ENCODE measurements at regions not wholly inside any gene's neighbourhood (a gene's known extent, or its start where the extent isn't known, plus 50 kb on each side); places are given as distances from the start of the nearest gene placed in this dataset.
"Not testable (repeated sequence)": the region's sequence is repeated elsewhere in the genome, so short reads cannot be mapped to it uniquely, and the experiment has no call there.

- no peak for TF ChIP-seq CTCF (IDR thresholded peaks at IDR 0.05)
- Histone ChIP-seq H3K9ac (ENCODE audit: low read depth in 2 of 2, low read length in 2 of 2) (no peak overlapping the region), H3K4me3 (no peak overlapping the region), H3K36me3 (no peaks in the 10 kb centered on the region), H3K27me3 (no peaks in the 10 kb centered on the region), H3K4me1 (no peaks in the 10 kb centered on the region), H3K27ac (no peak overlapping the region), H3K9me3 (no peaks in the 10 kb centered on the region)
- DNase-seq = no peak
- intact Hi-C loops (cut with DNase I) = no loop called here
These were observed 148.3 kb upstream of the PIK3R1 start for GRCh38 chr5:68067291-68067690.

- no peaks in the 10 kb centered on the region for H3K9me3 ChIP-seq
- no peak overlapping the region for H3K4me3 ChIP-seq
- no peak for DNase-seq
- TF ChIP-seq CTCF (IDR thresholded peaks at IDR 0.05) = no peak
- no peaks in the 10 kb centered on the region for H3K36me3 ChIP-seq
- intact Hi-C loops (cut with DNase I) = no loop called here
- H3K9ac ChIP-seq (ENCODE audit: low read depth in 2 of 2, low read length in 2 of 2) = no peak overlapping the region
- H3K27ac ChIP-seq = no peak overlapping the region
- no peaks in the 10 kb centered on the region for H3K27me3 ChIP-seq
- H3K4me1 ChIP-seq = no peaks in the 10 kb centered on the region
These were observed 149.1 kb upstream of the PIK3R1 start for GRCh38 chr5:68066277-68066955.

- intact Hi-C loops (cut with DNase I); H3K36me3 ChIP-seq; H3K9ac ChIP-seq (ENCODE audit: low read depth in 2 of 2, low read length in 2 of 2); H3K4me1 ChIP-seq; H3K27ac ChIP-seq; DNase-seq; H3K4me3 ChIP-seq; H3K27me3 ChIP-seq; H3K9me3 ChIP-seq: not testable (repeated sequence)
These were observed 150.2 kb upstream of the PIK3R1 start for GRCh38 chr5:68065321-68065720.

GRCh38 chr5:68060382-68060781 lies 155.2 kb upstream of the PIK3R1 start:
- Histone ChIP-seq H3K36me3 (no peaks in the 10 kb centered on the region), H3K4me3 (no peak overlapping the region), H3K9ac (ENCODE audit: low read depth in 2 of 2, low read length in 2 of 2) (no peak overlapping the region), H3K27me3 (no peaks in the 10 kb centered on the region), H3K9me3 (no peaks in the 10 kb centered on the region), H3K27ac (no peak overlapping the region), H3K4me1 (no peaks in the 10 kb centered on the region)
- DNase-seq = no peak
- no peak for TF ChIP-seq CTCF (IDR thresholded peaks at IDR 0.05)
- intact Hi-C loops (cut with DNase I) = no loop called here

GRCh38 chr5:68057191-68057590 lies 158.4 kb upstream of the PIK3R1 start:
- H3K9ac ChIP-seq (ENCODE audit: low read depth in 2 of 2, low read length in 2 of 2) = no peak overlapping the region
- H3K4me3 ChIP-seq = no peak overlapping the region
- intact Hi-C loops (cut with DNase I) = no loop called here
- H3K36me3 ChIP-seq = no peaks in the 10 kb centered on the region
- no peak for TF ChIP-seq CTCF (IDR thresholded peaks at IDR 0.05)
- no peaks in the 10 kb centered on the region for H3K9me3 ChIP-seq
- H3K27ac ChIP-seq = no peak overlapping the region
- DNase-seq = no peak
- H3K4me1 ChIP-seq = no peaks in the 10 kb centered on the region
- no peaks in the 10 kb centered on the region for H3K27me3 ChIP-seq

GRCh38 chr5:68055686-68056085 lies 159.9 kb upstream of the PIK3R1 start:
- no peaks in the 10 kb centered on the region for H3K9me3 ChIP-seq
- H3K9ac ChIP-seq (ENCODE audit: low read depth in 2 of 2, low read length in 2 of 2) = no peak overlapping the region
- no peak for DNase-seq
- no peaks in the 10 kb centered on the region for H3K27me3 ChIP-seq
- no peak for TF ChIP-seq CTCF (IDR thresholded peaks at IDR 0.05)
- H3K4me1 ChIP-seq = no peaks in the 10 kb centered on the region
- no peaks in the 10 kb centered on the region for H3K36me3 ChIP-seq
- intact Hi-C loops (cut with DNase I) = no loop called here
- no peak overlapping the region for H3K4me3 ChIP-seq
- H3K27ac ChIP-seq = no peak overlapping the region
